Mucosa of descending colon (tissue), 3 donors: ENCODE measurements at regions not wholly inside any gene's neighbourhood (a gene's known extent, or its start where the extent isn't known, plus 50 kb on each side); places are given as distances from the start of the nearest gene placed in this dataset.

Experiments
- ATAC-seq: fragments of 200-7000 bp; cut with Tn5 transposase; one replicate; pipeline ENCODE4 v1.9.1; 2020; ENCODE audit warnings: mild to moderate bottlenecking, moderate library complexity
- DNase-seq, 3 donors: peaks; one replicate each; pipeline ENCODE4 v3.0.0-alpha.2; 2020
- H3K36me3 ChIP-seq: fragments of 200-600 bp; one replicate; pipeline ENCODE4 v1.8.0; 2021; ENCODE audit warnings: low read depth, mild to moderate bottlenecking
- H3K4me1 ChIP-seq: fragments of 200-600 bp; one replicate; pipeline ENCODE4 v1.8.0; 2021; ENCODE audit warnings: low read depth, mild to moderate bottlenecking
- H3K4me3 ChIP-seq: fragments of 200-600 bp; one replicate; pipeline ENCODE4 v1.8.0; 2021; ENCODE audit warnings: mild to moderate bottlenecking
- H3K9me3 ChIP-seq: fragments of 200-600 bp; one replicate; pipeline ENCODE4 v1.8.0; 2021; ENCODE audit warnings: mild to moderate bottlenecking
- intact Hi-C, 2 donors: fragments of 100-400 bp; cut with DNase I in 1 of 2; cut with micrococcal nuclease in 1 of 2; formaldehyde crosslinking; loops; one replicate each; pipeline versions ENCODE4 v1.11.0 to v1.11.1; 2022; cut with DNase I, micrococcal nuclease
- TF ChIP-seq, protein P1 (sequence below): fragments of 200-600 bp; IDR thresholded peaks from one replicate; pipeline ENCODE4 v1.8.0; 2022; ENCODE audit warnings: antibody characterized with exemption, mild to moderate bottlenecking
- donor health status: DM: no; HTN: no; CAD: no; lungs with moderate emphysema.
- donor health status: DM: no; HTN: no; CAD: no.
- donor health status: DM: no; HTN: yes; CAD: no.

DNA sequence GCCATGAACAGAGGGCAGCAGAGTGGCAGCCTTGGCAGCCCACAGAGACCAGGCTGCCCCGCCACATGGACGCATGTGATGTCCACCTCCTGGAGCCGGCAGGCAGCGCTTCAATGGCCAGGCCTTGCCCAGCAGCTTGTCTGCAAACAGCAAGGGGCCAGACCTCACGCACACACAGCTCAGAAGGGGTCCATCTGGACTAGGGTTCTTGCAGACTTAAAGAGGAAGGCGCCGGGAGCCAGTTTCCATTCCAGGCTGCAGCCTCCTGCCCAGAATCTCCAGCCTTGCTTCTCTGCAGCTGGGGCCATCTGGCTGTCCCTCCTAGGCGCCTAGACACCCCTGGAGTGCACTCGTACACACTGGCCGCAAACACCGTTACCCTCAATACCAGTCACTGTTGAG, 91.9 kb upstream of the TMEM45B start:
- TF ChIP-seq, protein P1, sequence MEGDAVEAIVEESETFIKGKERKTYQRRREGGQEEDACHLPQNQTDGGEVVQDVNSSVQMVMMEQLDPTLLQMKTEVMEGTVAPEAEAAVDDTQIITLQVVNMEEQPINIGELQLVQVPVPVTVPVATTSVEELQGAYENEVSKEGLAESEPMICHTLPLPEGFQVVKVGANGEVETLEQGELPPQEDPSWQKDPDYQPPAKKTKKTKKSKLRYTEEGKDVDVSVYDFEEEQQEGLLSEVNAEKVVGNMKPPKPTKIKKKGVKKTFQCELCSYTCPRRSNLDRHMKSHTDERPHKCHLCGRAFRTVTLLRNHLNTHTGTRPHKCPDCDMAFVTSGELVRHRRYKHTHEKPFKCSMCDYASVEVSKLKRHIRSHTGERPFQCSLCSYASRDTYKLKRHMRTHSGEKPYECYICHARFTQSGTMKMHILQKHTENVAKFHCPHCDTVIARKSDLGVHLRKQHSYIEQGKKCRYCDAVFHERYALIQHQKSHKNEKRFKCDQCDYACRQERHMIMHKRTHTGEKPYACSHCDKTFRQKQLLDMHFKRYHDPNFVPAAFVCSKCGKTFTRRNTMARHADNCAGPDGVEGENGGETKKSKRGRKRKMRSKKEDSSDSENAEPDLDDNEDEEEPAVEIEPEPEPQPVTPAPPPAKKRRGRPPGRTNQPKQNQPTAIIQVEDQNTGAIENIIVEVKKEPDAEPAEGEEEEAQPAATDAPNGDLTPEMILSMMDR: no peak
- DNase-seq (no peak), ATAC-seq (no peak)

GRCh38 chr11:129724866-129725265, 90.8 kb upstream of the TMEM45B start:
- Histone ChIP-seq H3K4me1 (no peaks in the 10 kb centered on the region), H3K9me3 (no peaks in the 10 kb centered on the region), H3K4me3 (no peak overlapping the region), H3K36me3 (no peaks in the 10 kb centered on the region)
- DNase-seq: no peak
- ATAC-seq: no peak
- intact Hi-C loops: no loop called here
- TF ChIP-seq, protein P1: no peak

More for the DNA sequence above, 91.9 kb upstream of the TMEM45B start:
- Histone ChIP-seq H3K9me3 (no peaks in the 10 kb centered on the region), H3K36me3 (no peaks in the 10 kb centered on the region), H3K4me3 (no peak overlapping the region), H3K4me1 (no peaks in the 10 kb centered on the region)
- intact Hi-C loops: no loop called here

DNA sequence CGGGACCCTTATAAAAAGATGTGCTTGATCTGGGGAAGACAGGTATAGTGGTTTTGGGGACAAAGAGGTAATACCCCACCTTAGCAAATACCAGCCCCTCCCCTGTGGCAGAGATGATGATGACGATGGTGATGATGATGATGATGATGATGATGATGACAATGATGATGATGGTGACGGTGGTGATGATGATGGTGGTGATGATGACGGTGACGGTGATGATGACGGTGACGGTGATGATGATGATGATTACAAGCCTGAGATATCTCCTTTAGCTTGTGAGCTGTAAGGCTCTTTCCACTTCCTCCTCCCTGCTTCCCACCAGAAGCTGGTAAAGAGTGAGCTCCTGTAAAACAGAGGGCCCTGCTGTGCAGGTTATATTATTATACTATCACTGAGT, 89.5 kb upstream of the TMEM45B start:
- Histone ChIP-seq H3K4me3 (no peak overlapping the region), H3K36me3 (no peaks in the 10 kb centered on the region), H3K4me1 (no peaks in the 10 kb centered on the region), H3K9me3 (no peaks in the 10 kb centered on the region)
- DNase-seq (no peak), ATAC-seq (no peak)
- intact Hi-C loops: no loop called here
- TF ChIP-seq, protein P1: no peak

- Histone ChIP-seq H3K4me3 (no peak overlapping the region), H3K9me3 (no peaks in the 10 kb centered on the region), H3K4me1 (no peaks in the 10 kb centered on the region), H3K36me3 (no peaks in the 10 kb centered on the region)
- intact Hi-C loops: no loop called here
- no peak for DNase-seq
- peak; percentile 65 for ATAC-seq
- TF ChIP-seq, protein P1: no peak
These were observed 87.1 kb upstream of the TMEM45B start for GRCh38 chr11:129728581-129728980.

DNA sequence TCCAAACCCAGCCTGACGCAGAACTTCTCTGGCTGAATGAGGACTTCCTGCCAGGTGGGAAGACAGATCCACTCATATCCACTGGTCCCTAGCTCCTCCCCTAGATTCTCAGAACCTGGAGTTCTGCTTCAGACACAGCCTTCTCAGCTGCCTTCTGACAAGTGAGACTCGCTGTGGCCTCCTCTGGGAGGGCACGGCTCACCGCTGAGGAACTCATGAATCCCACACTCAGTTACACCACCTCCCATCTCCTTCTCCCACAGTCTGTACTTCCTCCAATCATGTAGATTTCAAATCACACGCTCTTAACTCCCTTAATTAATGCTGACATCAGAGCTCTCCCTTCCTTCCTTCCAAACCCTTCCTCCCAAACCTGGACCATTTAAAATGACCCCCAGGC, 86.4 kb upstream of the TMEM45B start:
- DNase-seq (no peak), ATAC-seq (no peak)
- Histone ChIP-seq H3K9me3 (no peaks in the 10 kb centered on the region), H3K4me1 (no peaks in the 10 kb centered on the region), H3K4me3 (no peak overlapping the region), H3K36me3 (no peaks in the 10 kb centered on the region)
- TF ChIP-seq, protein P1: no peak
- intact Hi-C loops: no loop called here

DNA sequence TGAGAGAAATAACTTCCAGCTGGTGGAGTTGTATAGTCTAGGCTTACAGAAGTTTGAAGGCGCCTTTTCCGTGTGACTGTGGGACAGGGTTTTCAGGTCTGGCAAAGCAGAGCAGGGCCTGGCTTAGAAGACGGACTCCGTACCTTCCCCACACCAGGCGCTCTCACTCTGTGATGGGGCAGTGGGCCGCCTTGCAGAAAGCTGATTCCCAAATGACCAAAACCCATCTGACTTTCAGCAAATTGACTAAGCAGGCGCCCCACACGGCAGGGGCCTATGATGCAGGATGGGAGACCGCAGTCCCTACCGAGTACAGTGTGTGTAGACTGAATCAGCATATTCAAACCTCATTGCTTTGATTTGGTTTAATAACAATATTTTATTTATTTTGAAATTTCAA, 85.8 kb upstream of the TMEM45B start:
- DNase-seq (no peak), ATAC-seq (no peak)
- TF ChIP-seq, protein P1: no peak
- H3K4me1 ChIP-seq: no peaks in the 10 kb centered on the region
- H3K9me3 ChIP-seq: no peaks in the 10 kb centered on the region
- intact Hi-C loops: no loop called here
- H3K36me3 ChIP-seq: no peaks in the 10 kb centered on the region
- no peak overlapping the region for H3K4me3 ChIP-seq
